Chondrocyte (in vitro differentiated cells): ENCODE measurements at regions not wholly inside any gene's neighbourhood (a gene's known extent, or its start where the extent isn't known, plus 50 kb on each side); places are given as distances from the start of the nearest gene placed in this dataset.

Source experiments
- DNase-seq: peaks from one replicate; pipeline ENCODE4 v3.0.0; 2021; ENCODE audit warnings: mixed read lengths, low spot score
- H3K27ac Mint-ChIP-seq: one replicate; pipeline ENCODE4 v1.8.0; 2021; ENCODE audit warnings: mild to moderate bottlenecking, moderate library complexity, mixed read lengths; ENCODE audit not compliant: unreplicated experiment
- H3K27me3 Mint-ChIP-seq: 2 replicates; pipeline ENCODE4 v1.8.0; 2021; ENCODE audit warnings: low read depth, mixed read lengths
- H3K36me3 Mint-ChIP-seq: 2 replicates; pipeline ENCODE4 v1.8.0; 2021; ENCODE audit warnings: low read depth, mixed read lengths
- H3K4me1 Mint-ChIP-seq: 2 replicates; pipeline ENCODE4 v1.8.0; 2021; ENCODE audit warnings: low read depth, mild to moderate bottlenecking, mixed read lengths
- H3K4me3 Mint-ChIP-seq: one replicate; pipeline ENCODE4 v1.8.0; 2021; ENCODE audit warnings: mild to moderate bottlenecking, moderate library complexity, mixed read lengths; ENCODE audit not compliant: unreplicated experiment
- H3K9me3 Mint-ChIP-seq: 2 replicates; pipeline ENCODE4 v1.8.0; 2021; ENCODE audit warnings: low read depth, mixed read lengths
- TF ChIP-seq, protein P1 (sequence below): fragments of 200-600 bp; sonication (generic); IDR thresholded peaks from 2 replicates; pipeline ENCODE4 v1.5.0; 2021; ENCODE audit warnings: antibody characterized with exemption, mild to moderate bottlenecking, moderate library complexity

DNA sequence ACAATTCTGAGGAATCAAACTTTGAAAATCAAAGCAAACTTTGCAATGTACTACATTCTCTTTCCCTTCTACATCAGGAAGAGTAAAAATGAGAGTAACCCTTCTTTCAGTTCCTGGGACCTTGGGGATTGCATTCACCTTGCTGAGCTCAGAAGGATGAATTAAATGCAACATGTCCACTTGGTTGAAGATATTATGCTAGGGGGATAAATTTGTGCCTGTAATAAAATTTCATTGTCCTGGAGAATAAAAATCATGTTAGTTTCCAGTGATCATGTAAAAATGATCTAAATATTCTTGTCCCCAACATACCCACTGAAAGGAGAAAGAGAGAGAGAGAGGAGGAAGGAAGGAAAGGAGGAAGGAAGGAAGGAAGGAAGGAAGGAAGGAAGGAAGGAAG lies 587.1 kb upstream of the NEGR1 start:
- H3K4me3 Mint-ChIP-seq: no peak overlapping the region
- TF ChIP-seq, protein P1, sequence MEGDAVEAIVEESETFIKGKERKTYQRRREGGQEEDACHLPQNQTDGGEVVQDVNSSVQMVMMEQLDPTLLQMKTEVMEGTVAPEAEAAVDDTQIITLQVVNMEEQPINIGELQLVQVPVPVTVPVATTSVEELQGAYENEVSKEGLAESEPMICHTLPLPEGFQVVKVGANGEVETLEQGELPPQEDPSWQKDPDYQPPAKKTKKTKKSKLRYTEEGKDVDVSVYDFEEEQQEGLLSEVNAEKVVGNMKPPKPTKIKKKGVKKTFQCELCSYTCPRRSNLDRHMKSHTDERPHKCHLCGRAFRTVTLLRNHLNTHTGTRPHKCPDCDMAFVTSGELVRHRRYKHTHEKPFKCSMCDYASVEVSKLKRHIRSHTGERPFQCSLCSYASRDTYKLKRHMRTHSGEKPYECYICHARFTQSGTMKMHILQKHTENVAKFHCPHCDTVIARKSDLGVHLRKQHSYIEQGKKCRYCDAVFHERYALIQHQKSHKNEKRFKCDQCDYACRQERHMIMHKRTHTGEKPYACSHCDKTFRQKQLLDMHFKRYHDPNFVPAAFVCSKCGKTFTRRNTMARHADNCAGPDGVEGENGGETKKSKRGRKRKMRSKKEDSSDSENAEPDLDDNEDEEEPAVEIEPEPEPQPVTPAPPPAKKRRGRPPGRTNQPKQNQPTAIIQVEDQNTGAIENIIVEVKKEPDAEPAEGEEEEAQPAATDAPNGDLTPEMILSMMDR: no peak
- no peak overlapping the region for H3K27ac Mint-ChIP-seq
- no peaks in the 10 kb centered on the region for H3K36me3 Mint-ChIP-seq
- peaks cover 3% of the 10 kb centered on the region for H3K27me3 Mint-ChIP-seq
- no peaks in the 10 kb centered on the region for H3K4me1 Mint-ChIP-seq
- no peaks in the 10 kb centered on the region for H3K9me3 Mint-ChIP-seq
- DNase-seq: no peak

GRCh38 chr1:72851597-72851996 lies 569.3 kb upstream of the NEGR1 start:
- Mint-ChIP-seq H3K4me1 (no peaks in the 10 kb centered on the region), H3K27me3 (no peaks in the 10 kb centered on the region), H3K4me3 (no peak overlapping the region), H3K27ac (no peak overlapping the region), H3K9me3 (no peaks in the 10 kb centered on the region), H3K36me3 (no peaks in the 10 kb centered on the region)
- TF ChIP-seq, protein P1: no peak
- no peak for DNase-seq

- Mint-ChIP-seq H3K27ac (no peak overlapping the region), H3K4me1 (no peaks in the 10 kb centered on the region), H3K4me3 (no peak overlapping the region), H3K27me3 (no peaks in the 10 kb centered on the region), H3K36me3 (no peaks in the 10 kb centered on the region), H3K9me3 (no peaks in the 10 kb centered on the region)
- no peak for DNase-seq
- TF ChIP-seq, protein P1: no peak
These were observed 566.7 kb upstream of the NEGR1 start for GRCh38 chr1:72848997-72849396.

- Mint-ChIP-seq H3K27me3 (no peaks in the 10 kb centered on the region), H3K4me1 (no peaks in the 10 kb centered on the region), H3K36me3 (no peaks in the 10 kb centered on the region), H3K4me3 (no peak overlapping the region), H3K9me3 (no peaks in the 10 kb centered on the region), H3K27ac (no peak overlapping the region)
- no peak for DNase-seq
- TF ChIP-seq, protein P1: no peak
These were observed 565.3 kb upstream of the NEGR1 start for GRCh38 chr1:72847651-72848050.

GRCh38 chr1:72846476-72847278 lies 564.3 kb upstream of the NEGR1 start:
- H3K4me1 Mint-ChIP-seq: no peaks in the 10 kb centered on the region
- H3K27ac Mint-ChIP-seq: no peak overlapping the region
- no peaks in the 10 kb centered on the region for H3K27me3 Mint-ChIP-seq
- H3K36me3 Mint-ChIP-seq: no peaks in the 10 kb centered on the region
- no peak for DNase-seq
- no peak overlapping the region for H3K4me3 Mint-ChIP-seq
- TF ChIP-seq, protein P1: no peak
- H3K9me3 Mint-ChIP-seq: peaks cover 7% of the 10 kb centered on the region
